ENCODE measurements at regions not wholly inside any gene's neighbourhood (a gene's known extent, or its start where the extent isn't known, plus 50 kb on each side); places are given as distances from the start of the nearest gene placed in this dataset.

DNA sequence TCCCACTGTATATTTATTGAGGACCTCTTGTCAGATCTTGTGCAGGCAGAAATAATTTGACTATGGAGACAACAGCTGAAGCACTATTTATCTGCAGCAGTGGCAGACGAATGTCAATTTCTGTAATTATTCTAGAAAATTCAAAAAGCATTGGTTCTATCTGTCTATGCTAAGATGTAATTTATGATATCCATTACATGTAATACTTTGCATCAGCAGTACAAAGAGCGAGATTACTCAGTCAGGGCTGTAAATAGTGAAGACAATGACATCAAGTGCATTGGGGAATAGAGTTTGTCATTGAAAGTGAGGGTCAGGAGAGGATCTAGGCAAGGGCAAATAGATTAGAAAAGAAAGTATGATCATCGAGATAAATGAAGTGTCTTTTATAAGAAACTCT, 508.2 kb downstream of the ZWINT start:
- Histone ChIP-seq H2BK120ac (replicated peaks; ENCODE audit: low read depth, low read length) (no peak overlapping the region), H3K4me3 (ENCODE audit: extremely low read depth in 1 of 4, insufficient read depth in 2 of 4, low read depth in 3 of 4, low read length in 4 of 4) (no peak overlapping the region), H2BK12ac (ENCODE audit: low read depth, low read length) (no peak overlapping the region), H3K4me1 (replicated peaks in 1 of 4; ENCODE audit: control insufficient read depth in 3 of 4, insufficient read depth in 4 of 4, low read length in 3 of 4) (no peaks in the 10 kb centered on the region; a peak in 1 of 7 replicates), H2AFZ (ENCODE audit: low read length) (no peak overlapping the region), H3K23ac (ENCODE audit: insufficient read length) (no peak overlapping the region), H3K27ac (ENCODE audit: low read depth, low read length) (no peak overlapping the region), H3K79me2 (ENCODE audit: control insufficient read depth in 1 of 2, insufficient read depth in 2 of 2, low read length in 2 of 2) (no peaks in the 10 kb centered on the region), H3K27me3 (replicated peaks in 1 of 4; ENCODE audit: control insufficient read depth in 3 of 4, extremely low read depth in 1 of 4, insufficient read depth in 3 of 4, low read length in 3 of 4) (no peaks in the 10 kb centered on the region), H2BK20ac (ENCODE audit: low read length) (no peak overlapping the region), H4K8ac (ENCODE audit: extremely low read depth, insufficient read depth, low read length) (no peak overlapping the region), H3K79me1 (ENCODE audit: low read depth, low read length) (no peaks in the 10 kb centered on the region), H2BK5ac (ENCODE audit: low read depth, low read length) (no peak overlapping the region), H2BK15ac (ENCODE audit: low read length) (no peak overlapping the region), H3K4ac (replicated peaks; ENCODE audit: insufficient read length, low read depth, low read length) (no peak overlapping the region), H3K9me3 (ENCODE audit: insufficient read depth in 2 of 2, low read depth in 1 of 2, low read length in 1 of 2) (no peaks in the 10 kb centered on the region), H4K5ac (ENCODE audit: insufficient read length, low read depth, low read length) (no peak overlapping the region), H3K9ac (replicated peaks in 1 of 4; ENCODE audit: extremely low read depth in 1 of 4, low read depth in 3 of 4, low read length in 3 of 4) (no peak overlapping the region), H4K91ac (replicated peaks; ENCODE audit: insufficient read length, low read length) (no peak overlapping the region), H2AK5ac (ENCODE audit: low read depth, low read length) (no peak overlapping the region), H3K56ac (replicated peaks; ENCODE audit: insufficient read length, low read depth, low read length) (no peak overlapping the region), H3K36me3 (ENCODE audit: control insufficient read depth in 2 of 4, insufficient read depth in 4 of 4, low read length in 3 of 4) (no peaks in the 10 kb centered on the region), H3K23me2 (ENCODE audit: low read depth, low read length) (no peaks in the 10 kb centered on the region), H3K14ac (ENCODE audit: insufficient read length) (no peak overlapping the region), H3K4me2 (ENCODE audit: insufficient read depth in 1 of 2, low read depth in 2 of 2, low read length in 2 of 2) (no peak overlapping the region), H4K20me1 (replicated peaks in 1 of 2; ENCODE audit: control insufficient read depth in 1 of 2, insufficient read depth in 2 of 2, low read length in 2 of 2) (no peaks in the 10 kb centered on the region), H3K18ac (ENCODE audit: extremely low read depth, low read length) (no peak overlapping the region)
- no peak for DNase-seq (ENCODE audit: low read depth in 1 of 2, low spot score in 2 of 2)
- FAIRE-seq = no peak
- ChIA-PET CTCF (ENCODE audit: partially characterized antibody) (no interaction called here), POLR2A (ENCODE audit: partially characterized antibody) (no interaction called here)
- WGBS, 2 experiments (ENCODE audit: extremely low coverage in 1 of 2, insufficient coverage in 1 of 2, insufficient read length in 1 of 2, insufficient replicate concordance in 2 of 2, low coverage in 1 of 2, low lambda C conversion rate in 2 of 2, missing lambda C conversion rate in 1 of 2) = 94% methylated on average over 3 of the region's 3 CpGs; no CpG with 5 or more reads in 1 of the 2 experiments
- TF ChIP-seq CEBPB (IDR thresholded peaks at IDR 0.05; ENCODE audit: low read depth, low read length) = no peak
- no peak for TF ChIP-seq ASH2L (IDR thresholded peaks at IDR 0.05; ENCODE audit: low read length)
- no peak for TF ChIP-seq ATF3 (IDR thresholded peaks at IDR 0.05; ENCODE audit: insufficient read depth, low read depth, low read length)
- no peak for TF ChIP-seq EZH2 (IDR thresholded peaks at IDR 0.05; ENCODE audit: low read depth, low read length, severe bottlenecking)
- no peak for TF ChIP-seq SP1 (IDR thresholded peaks at IDR 0.05; ENCODE audit: low read depth, low read length)
- TF ChIP-seq TBP (IDR thresholded peaks at IDR 0.05; ENCODE audit: low read depth, low read length) = no peak
- no peak for TF ChIP-seq NRF1 (IDR thresholded peaks at IDR 0.05; ENCODE audit: low read depth, low read length)
- no peak for TF ChIP-seq RNF2 (IDR thresholded peaks at IDR 0.05; ENCODE audit: borderline replicate concordance, low read depth, low read length, missing control alignments, poor library complexity, severe bottlenecking)
- TF ChIP-seq POLR2A (IDR thresholded peaks at IDR 0.05; ENCODE audit: control extremely low read depth in 1 of 2, low read depth in 2 of 2, low read length in 2 of 2) = no peak
- TF ChIP-seq EGR1 (IDR thresholded peaks at IDR 0.05; ENCODE audit: borderline replicate concordance, low read depth, low read length) = no peak
- no peak for TF ChIP-seq JUND (IDR thresholded peaks at IDR 0.05; ENCODE audit: low read length)
- no peak for TF ChIP-seq SUZ12 (IDR thresholded peaks at IDR 0.05; ENCODE audit: low read length)
- no peak for TF ChIP-seq HDAC2 (IDR thresholded peaks at IDR 0.05; ENCODE audit: borderline replicate concordance in 1 of 2, low read depth in 2 of 2, low read length in 2 of 2)
- no peak for TF ChIP-seq TEAD4 (IDR thresholded peaks at IDR 0.05; ENCODE audit: low read depth, low read length)
- TF ChIP-seq CREB1 (IDR thresholded peaks at IDR 0.05) = no peak
- TF ChIP-seq RFX5 (IDR thresholded peaks at IDR 0.05; ENCODE audit: borderline replicate concordance, low read depth, low read length) = no peak

Measured in H1 (cell line).